ENCODE measurements at regions not wholly inside any gene's neighbourhood (a gene's known extent, or its start where the extent isn't known, plus 50 kb on each side); places are given as distances from the start of the nearest gene placed in this dataset.

DNA sequence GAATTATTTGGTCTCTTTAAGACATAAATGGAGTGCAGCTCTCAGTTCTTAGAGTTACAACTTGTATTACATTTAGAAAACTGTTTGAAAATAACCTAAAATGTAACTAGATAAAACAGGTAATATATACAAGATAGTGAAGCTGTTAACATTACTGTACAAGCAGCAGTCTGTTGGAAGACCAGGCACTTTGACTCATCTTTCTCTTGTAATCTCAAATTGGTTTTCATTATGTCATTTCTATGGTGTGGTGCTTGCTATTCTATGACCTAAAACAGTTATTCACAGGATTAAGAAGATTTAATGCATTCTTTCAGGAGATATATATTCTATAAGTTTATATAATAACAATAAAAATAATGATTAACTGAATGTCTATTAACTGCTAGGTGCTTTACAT lies 282.5 kb upstream of the PITX2 start:
- no peaks in the 10 kb centered on the region for H3K27me3 ChIP-seq
- H3K27ac ChIP-seq, result no peak overlapping the region
- TF ChIP-seq, protein P1, sequence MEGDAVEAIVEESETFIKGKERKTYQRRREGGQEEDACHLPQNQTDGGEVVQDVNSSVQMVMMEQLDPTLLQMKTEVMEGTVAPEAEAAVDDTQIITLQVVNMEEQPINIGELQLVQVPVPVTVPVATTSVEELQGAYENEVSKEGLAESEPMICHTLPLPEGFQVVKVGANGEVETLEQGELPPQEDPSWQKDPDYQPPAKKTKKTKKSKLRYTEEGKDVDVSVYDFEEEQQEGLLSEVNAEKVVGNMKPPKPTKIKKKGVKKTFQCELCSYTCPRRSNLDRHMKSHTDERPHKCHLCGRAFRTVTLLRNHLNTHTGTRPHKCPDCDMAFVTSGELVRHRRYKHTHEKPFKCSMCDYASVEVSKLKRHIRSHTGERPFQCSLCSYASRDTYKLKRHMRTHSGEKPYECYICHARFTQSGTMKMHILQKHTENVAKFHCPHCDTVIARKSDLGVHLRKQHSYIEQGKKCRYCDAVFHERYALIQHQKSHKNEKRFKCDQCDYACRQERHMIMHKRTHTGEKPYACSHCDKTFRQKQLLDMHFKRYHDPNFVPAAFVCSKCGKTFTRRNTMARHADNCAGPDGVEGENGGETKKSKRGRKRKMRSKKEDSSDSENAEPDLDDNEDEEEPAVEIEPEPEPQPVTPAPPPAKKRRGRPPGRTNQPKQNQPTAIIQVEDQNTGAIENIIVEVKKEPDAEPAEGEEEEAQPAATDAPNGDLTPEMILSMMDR (IDR thresholded peaks at IDR 0.05), result no peak
- TF ChIP-seq POLR2AphosphoS5 (IDR thresholded peaks at IDR 0.05) (no peak), EP300 (IDR thresholded peaks at IDR 0.05) (no peak), POLR2A (IDR thresholded peaks at IDR 0.05) (no peak)
- H3K36me3 ChIP-seq, result no peaks in the 10 kb centered on the region
- DNase-seq (ENCODE audit: low spot score in 2 of 2), result no peak
- no peak overlapping the region for H3K4me3 ChIP-seq
- H3K9me3 ChIP-seq, result no peaks in the 10 kb centered on the region
- H3K4me1 ChIP-seq, result no peaks in the 10 kb centered on the region

DNA sequence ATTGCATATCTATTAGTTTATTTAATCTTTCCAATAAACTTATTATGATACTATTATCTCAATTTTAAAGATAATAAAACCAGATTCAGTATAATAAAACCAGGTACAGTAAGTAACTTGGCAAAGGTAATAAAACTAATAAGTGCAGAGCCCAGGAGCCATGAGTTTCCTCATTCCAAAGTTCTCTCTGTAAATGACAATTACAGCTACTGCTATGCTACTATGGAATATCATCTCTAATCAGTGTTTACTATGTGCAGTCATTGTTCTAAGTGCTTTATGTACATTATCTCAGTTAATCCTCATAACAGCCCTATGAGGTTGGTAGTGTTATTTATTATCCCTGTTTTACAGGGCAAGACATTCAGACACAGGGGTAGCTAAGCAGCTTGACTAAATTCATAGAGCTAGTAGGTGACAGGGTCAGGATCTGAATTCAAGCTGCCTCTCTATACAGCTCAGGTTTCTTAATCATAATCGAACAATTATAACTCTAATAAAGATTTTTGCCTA lies 285.0 kb upstream of the PITX2 start:
- no peaks in the 10 kb centered on the region for H3K27me3 ChIP-seq
- no peaks in the 10 kb centered on the region for H3K36me3 ChIP-seq
- WGBS, result 90% methylated on average over 1 of the region's 1 CpG
- H3K4me3 ChIP-seq, result no peak overlapping the region
- H3K27ac ChIP-seq, result no peak overlapping the region
- no peak for DNase-seq (ENCODE audit: low spot score in 2 of 2)
- H3K4me1 ChIP-seq, result no peaks in the 10 kb centered on the region
- H3K9me3 ChIP-seq, result no peaks in the 10 kb centered on the region
- TF ChIP-seq POLR2AphosphoS5 (IDR thresholded peaks at IDR 0.05) (no peak), EP300 (IDR thresholded peaks at IDR 0.05) (no peak)
- TF ChIP-seq, protein P1 (IDR thresholded peaks at IDR 0.05), result no peak

DNA sequence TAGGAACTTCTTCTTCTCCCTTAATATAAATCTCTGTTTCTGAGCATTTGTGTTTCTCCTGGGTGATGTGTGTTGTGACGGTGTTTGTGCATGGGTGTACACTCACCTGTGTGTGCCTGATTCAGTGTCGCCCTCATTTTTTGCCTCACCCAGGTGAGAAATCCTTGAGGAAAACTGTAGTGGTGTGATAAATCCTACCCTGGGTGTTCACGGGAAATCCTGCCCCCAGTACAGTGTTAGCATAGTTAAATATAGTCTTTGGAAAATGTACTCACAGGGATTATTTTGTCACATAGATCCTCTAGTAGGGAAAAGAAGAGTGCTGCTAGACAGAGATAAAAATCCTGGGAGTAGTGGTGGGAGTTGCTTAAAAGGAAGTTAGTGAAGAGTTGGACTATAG lies 291.9 kb upstream of the PITX2 start:
- H3K4me3 ChIP-seq, result no peak overlapping the region
- no peak for TF ChIP-seq POLR2A (IDR thresholded peaks at IDR 0.05)
- TF ChIP-seq, protein P1 (IDR thresholded peaks at IDR 0.05), result no peak
- no peak for TF ChIP-seq POLR2AphosphoS5 (IDR thresholded peaks at IDR 0.05)
- TF ChIP-seq EP300 (IDR thresholded peaks at IDR 0.05), result no peak
- no peaks in the 10 kb centered on the region for H3K4me1 ChIP-seq
- no peaks in the 10 kb centered on the region for H3K9me3 ChIP-seq
- 90% methylated on average over 3 of the region's 3 CpGs for WGBS
- no peak for DNase-seq (ENCODE audit: low spot score in 2 of 2)
- no peaks in the 10 kb centered on the region for H3K36me3 ChIP-seq
- no peak overlapping the region for H3K27ac ChIP-seq
- H3K27me3 ChIP-seq, result peaks cover 2% of the 10 kb centered on the region

DNA sequence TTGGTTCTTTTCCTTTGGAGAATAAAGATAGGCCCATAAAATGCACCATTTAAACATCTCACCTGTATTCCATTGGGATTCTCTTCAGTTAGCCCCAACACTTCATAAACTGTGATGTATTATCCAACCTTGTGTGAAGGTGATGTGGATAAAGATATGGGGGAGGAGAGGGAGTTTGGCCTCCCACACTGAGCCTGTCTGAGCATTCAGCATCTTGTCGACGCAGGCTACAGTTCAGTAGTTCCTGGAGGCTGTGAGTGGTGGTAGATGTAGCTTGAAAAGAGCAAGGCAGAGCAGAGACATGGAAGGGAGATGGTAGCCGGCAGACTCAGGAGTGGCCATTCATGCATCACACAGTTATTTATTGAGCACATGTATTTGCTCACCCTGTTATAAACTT lies 292.4 kb upstream of the PITX2 start:
- 61% methylated on average over 3 of the region's 3 CpGs for whole genome bisulfite sequencing
- H3K4me3 ChIP-seq, result no peak overlapping the region
- no peaks in the 10 kb centered on the region for H3K9me3 ChIP-seq
- H3K4me1 ChIP-seq, result no peaks in the 10 kb centered on the region
- H3K27me3 ChIP-seq, result peaks cover 2% of the 10 kb centered on the region
- TF ChIP-seq, protein P1 (IDR thresholded peaks at IDR 0.05), result no peak
- TF ChIP-seq EP300 (IDR thresholded peaks at IDR 0.05) (no peak), POLR2A (IDR thresholded peaks at IDR 0.05) (no peak), POLR2AphosphoS5 (IDR thresholded peaks at IDR 0.05) (no peak)
- DNase-seq (ENCODE audit: low spot score in 2 of 2), result no peak
- no peaks in the 10 kb centered on the region for H3K36me3 ChIP-seq
- no peak overlapping the region for H3K27ac ChIP-seq

DNA sequence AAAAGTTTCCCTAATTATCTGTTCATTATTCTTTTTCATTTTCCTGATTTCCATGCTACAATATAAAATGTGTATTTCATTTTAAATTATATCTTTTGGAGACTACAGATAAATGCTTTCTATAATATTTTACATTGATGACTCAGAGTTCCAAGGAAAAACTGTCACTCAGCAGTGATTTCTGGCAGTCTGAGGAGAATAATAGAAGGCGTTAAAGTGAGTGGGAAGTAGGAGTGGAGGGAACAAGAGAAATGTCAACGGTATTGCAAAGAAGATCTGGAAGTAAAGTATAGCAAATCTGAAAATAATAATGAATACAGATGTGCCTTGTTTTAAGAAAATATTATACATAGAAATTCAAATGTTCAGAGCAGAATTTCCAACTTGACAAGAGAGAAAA lies 293.6 kb upstream of the PITX2 start:
- no peak for DNase-seq (ENCODE audit: low spot score in 2 of 2)
- H3K27ac ChIP-seq, result no peak overlapping the region
- H3K9me3 ChIP-seq, result no peaks in the 10 kb centered on the region
- H3K4me1 ChIP-seq, result no peaks in the 10 kb centered on the region
- no peaks in the 10 kb centered on the region for H3K36me3 ChIP-seq
- TF ChIP-seq POLR2AphosphoS5 (IDR thresholded peaks at IDR 0.05), result no peak
- no peak for TF ChIP-seq EP300 (IDR thresholded peaks at IDR 0.05)
- peaks cover 2% of the 10 kb centered on the region for H3K27me3 ChIP-seq
- WGBS, result 53% methylated on average over 2 of the region's 2 CpGs
- H3K4me3 ChIP-seq, result no peak overlapping the region

DNA sequence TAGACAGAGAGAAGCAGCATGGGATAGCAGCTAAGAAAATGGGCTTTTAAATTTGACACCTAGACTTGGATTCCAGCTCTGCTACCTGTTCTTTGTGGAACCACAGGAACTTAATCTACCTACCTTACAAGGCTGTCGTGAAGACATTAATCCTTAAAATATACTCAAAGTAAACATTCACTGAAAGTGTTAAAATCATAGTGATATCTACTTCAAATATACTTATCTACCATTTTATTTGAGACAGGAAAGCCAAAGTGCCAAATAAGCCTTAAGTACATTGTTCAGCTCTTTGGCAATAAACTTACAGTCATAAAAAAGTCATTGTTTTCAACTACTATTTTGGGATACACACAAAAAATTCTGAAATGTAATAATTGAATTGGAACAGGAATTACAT lies 295.0 kb upstream of the PITX2 start:
- TF ChIP-seq POLR2AphosphoS5 (IDR thresholded peaks at IDR 0.05) (no peak), EP300 (IDR thresholded peaks at IDR 0.05) (no peak), POLR2A (IDR thresholded peaks at IDR 0.05) (no peak)
- TF ChIP-seq, protein P1 (IDR thresholded peaks at IDR 0.05), result no peak
- Histone ChIP-seq H3K36me3 (no peaks in the 10 kb centered on the region), H3K9me3 (no peaks in the 10 kb centered on the region), H3K4me3 (no peak overlapping the region), H3K27me3 (peaks cover 2% of the 10 kb centered on the region), H3K4me1 (no peaks in the 10 kb centered on the region), H3K27ac (no peak overlapping the region)
- WGBS, result 94% methylated on average over 1 of the region's 1 CpG
- no peak for DNase-seq (ENCODE audit: low spot score in 2 of 2)

All from suprapubic skin (tissue), 4 donors.